HFFc6 (cell line): ENCODE measurements at regions not wholly inside any gene's neighbourhood (a gene's known extent, or its start where the extent isn't known, plus 50 kb on each side); places are given as distances from the start of the nearest gene placed in this dataset.

Experiments used
- DNase-seq: peaks from one replicate; pipeline ENCODE4 v3.0.0-alpha.2; 2018
- H3K27ac Mint-ChIP-seq: 2 replicates; pipeline ENCODE4 v1.8.0; 2020; ENCODE audit warnings: mild to moderate bottlenecking, mixed read lengths
- H3K27me3 Mint-ChIP-seq: 2 replicates; pipeline ENCODE4 v1.8.0; 2021; ENCODE audit warnings: mild to moderate bottlenecking, moderate library complexity, mixed read lengths; ENCODE audit not compliant: insufficient read depth
- H3K36me3 Mint-ChIP-seq: 2 replicates; pipeline ENCODE4 v1.8.0; 2021; ENCODE audit warnings: low read depth, mixed read lengths
- H3K4me1 Mint-ChIP-seq: 2 replicates; pipeline ENCODE4 v1.8.0; 2020; ENCODE audit warnings: low read depth, mixed read lengths
- H3K4me3 Mint-ChIP-seq: 2 replicates; pipeline ENCODE4 v1.8.0; 2020; ENCODE audit warnings: mild to moderate bottlenecking, moderate library complexity, mixed read lengths
- H3K9me3 Mint-ChIP-seq: 2 replicates; pipeline ENCODE4 v1.8.0; 2020; ENCODE audit warnings: mild to moderate bottlenecking, mixed read lengths
- CTCF ChIP-seq: fragments of 200-600 bp; sonication (generic); IDR thresholded peaks from 2 replicates; pipeline ENCODE4 v1.5.0; 2021; ENCODE audit warnings: antibody characterized with exemption, mild to moderate bottlenecking

GRCh38 chr3:74413547-74414241 is 200.8 kb downstream of the CNTN3 start:
- Mint-ChIP-seq H3K9me3 (peaks cover 18% of the 10 kb centered on the region), H3K27me3 (no peaks in the 10 kb centered on the region), H3K4me3 (no peak overlapping the region), H3K4me1 (peaks cover 13% of the 10 kb centered on the region), H3K36me3 (peaks cover 32% of the 10 kb centered on the region), H3K27ac (no peak overlapping the region)
- TF ChIP-seq CTCF: no peak
- DNase-seq: no peak

GRCh38 chr3:74410276-74410941 is 204.1 kb downstream of the CNTN3 start:
- DNase-seq: no peak
- Mint-ChIP-seq H3K27me3 (no peaks in the 10 kb centered on the region), H3K27ac (no peak overlapping the region), H3K4me1 (peaks cover 13% of the 10 kb centered on the region), H3K9me3 (peaks cover 18% of the 10 kb centered on the region), H3K4me3 (no peak overlapping the region), H3K36me3 (peaks cover 29% of the 10 kb centered on the region)
- TF ChIP-seq CTCF: no peak

- Mint-ChIP-seq H3K27me3 (no peaks in the 10 kb centered on the region), H3K9me3 (peaks cover 18% of the 10 kb centered on the region), H3K4me1 (peaks cover 19% of the 10 kb centered on the region), H3K4me3 (no peak overlapping the region), H3K36me3 (peaks cover 28% of the 10 kb centered on the region), H3K27ac (no peak overlapping the region)
- TF ChIP-seq CTCF: no peak
- no peak for DNase-seq
These were observed 205.4 kb downstream of the CNTN3 start for GRCh38 chr3:74409066-74409465.

- peaks cover 24% of the 10 kb centered on the region for H3K4me1 Mint-ChIP-seq
- DNase-seq: peak; percentile 37
- no peaks in the 10 kb centered on the region for H3K9me3 Mint-ChIP-seq
- peak overlapping the region; percentile 66 for H3K4me3 Mint-ChIP-seq
- 0 out of 2 replicates have a peak, but pooled peaks cover 4% of the 10 kb centered on the region for H3K36me3 Mint-ChIP-seq
- peak overlapping the region; percentile 56 for H3K27ac Mint-ChIP-seq
- H3K27me3 Mint-ChIP-seq: no peaks in the 10 kb centered on the region
- no peak for TF ChIP-seq CTCF
These were observed 211.2 kb downstream of the CNTN3 start for GRCh38 chr3:74403307-74403706.

- H3K4me1 Mint-ChIP-seq: peaks cover 24% of the 10 kb centered on the region
- TF ChIP-seq CTCF: no peak
These were observed 211.6 kb downstream of the CNTN3 start for GRCh38 chr3:74402821-74403220.

More at GRCh38 chr3:74402821-74403220, 211.6 kb downstream of the CNTN3 start:
- peaks cover 5% of the 10 kb centered on the region for H3K36me3 Mint-ChIP-seq
- H3K9me3 Mint-ChIP-seq: no peaks in the 10 kb centered on the region
- no peaks in the 10 kb centered on the region for H3K27me3 Mint-ChIP-seq
- no peak for DNase-seq
- H3K4me3 Mint-ChIP-seq: peak overlapping the region; percentile 66
- peak overlapping the region; percentile 56 for H3K27ac Mint-ChIP-seq
